IMR-90 (cell line): ENCODE measurements at regions not wholly inside any gene's neighbourhood (a gene's known extent, or its start where the extent isn't known, plus 50 kb on each side); places are given as distances from the start of the nearest gene placed in this dataset.

Source experiments
- ATAC-seq: fragments of 200-7000 bp; cut with Tn5 transposase; 2 replicates; pipeline ENCODE4 v1.9.1; 2020; ENCODE audit warnings: low read depth, mild to moderate bottlenecking, moderate library complexity
- BruUV-seq: library from RNA; stranded (reverse); fragments of 400-500 nt; replicated peaks from 2 replicates; lab custom pipeline; 2021; lab: Mats Ljungman, UMichigan
- CTCF ChIA-PET: fragments of 300-600 bp; formaldehyde crosslinking; extraction: SDS; loops from one replicate; lab custom pipeline; 2021; ENCODE audit warnings: antibody characterized with exemption; lab: Yijun Ruan, JAX
- POLR2A ChIA-PET: fragments of 300-600 bp; sonication (Branson Sonifier 250); formaldehyde crosslinking; loops from one replicate; lab custom pipeline; 2022; ENCODE audit warnings: antibody characterized with exemption; ENCODE audit not compliant: unreplicated experiment; lab: Charles Lee
- DNase-seq: peaks from one replicate; pipeline ENCODE4 v3.0.0; 2013
- H2AFZ ChIP-seq: replicated peaks from 2 replicates; pipeline ENCODE3; 2013; ENCODE audit warnings: low read length, mild to moderate bottlenecking; ENCODE audit not compliant: poor library complexity
- H2AK5ac ChIP-seq: 2 replicates; pipeline ENCODE4 v1.6.1; 2013; ENCODE audit warnings: low read depth, low read length, inconsistent platforms
- H2AK9ac ChIP-seq: replicated peaks from 2 replicates; pipeline ENCODE3; 2013; ENCODE audit warnings: mild to moderate bottlenecking, low read depth, low read length, moderate library complexity; ENCODE audit not compliant: poor library complexity
- H2BK120ac ChIP-seq: 2 replicates; pipeline ENCODE4 v1.6.1; 2013; ENCODE audit warnings: low read depth, low read length, inconsistent platforms
- H2BK15ac ChIP-seq: 3 replicates; pipeline ENCODE4 v1.6.1; 2013; ENCODE audit warnings: low read depth, low read length, inconsistent platforms
- H2BK20ac ChIP-seq: 2 replicates; pipeline ENCODE4 v1.6.1; 2013; ENCODE audit warnings: low read depth, mild to moderate bottlenecking, inconsistent platforms, low read length, moderate library complexity
- H2BK5ac ChIP-seq: 2 replicates; pipeline ENCODE4 v1.6.1; 2013; ENCODE audit warnings: mild to moderate bottlenecking, low read depth, low read length, inconsistent platforms; ENCODE audit not compliant: poor library complexity, severe bottlenecking
- H3K14ac ChIP-seq: replicated peaks from 2 replicates; pipeline ENCODE4 v1.6.1; 2013; ENCODE audit warnings: low read depth, low read length, inconsistent platforms
- H3K18ac ChIP-seq: 2 replicates; pipeline ENCODE4 v1.6.1; 2013; ENCODE audit warnings: low read depth, low read length, control low read depth
- H3K23ac ChIP-seq: 2 replicates; pipeline ENCODE4 v1.6.1; 2013; ENCODE audit warnings: low read depth, low read length, inconsistent platforms
- H3K27ac ChIP-seq: 2 replicates; pipeline ENCODE4 v1.5.1; 2013; ENCODE audit warnings: mild to moderate bottlenecking, control low read depth, low read length; ENCODE audit not compliant: insufficient read depth
- H3K27me3 ChIP-seq: 2 replicates; pipeline ENCODE4 v1.6.1; 2013; ENCODE audit warnings: low read length; ENCODE audit not compliant: control insufficient read depth, insufficient read depth
- H3K36me3 ChIP-seq: 2 replicates; pipeline ENCODE4 v1.6.1; 2013; ENCODE audit warnings: low read length, mixed read lengths; ENCODE audit not compliant: control insufficient read depth, insufficient read depth
- H3K4ac ChIP-seq: 2 replicates; pipeline ENCODE4 v1.6.1; 2013; ENCODE audit warnings: low read depth, low read length, inconsistent platforms
- H3K4me1 ChIP-seq: 2 replicates; pipeline ENCODE4 v1.6.1; 2013; ENCODE audit warnings: low read length, mixed read lengths; ENCODE audit not compliant: control insufficient read depth, insufficient read depth
- H3K4me2 ChIP-seq: 2 replicates; pipeline ENCODE4 v1.6.1; 2013; ENCODE audit warnings: low read depth, mild to moderate bottlenecking, control low read depth, low read length, moderate library complexity
- H3K4me3 ChIP-seq: 2 replicates; pipeline ENCODE4 v1.5.1; 2013; ENCODE audit warnings: low read depth, mild to moderate bottlenecking, control low read depth, low read length, moderate library complexity; ENCODE audit not compliant: insufficient read depth
- H3K56ac ChIP-seq: 2 replicates; pipeline ENCODE4 v1.6.1; 2013; ENCODE audit warnings: low read length, inconsistent platforms; ENCODE audit not compliant: insufficient read depth; ENCODE audit errors: extremely low read depth
- H3K79me1 ChIP-seq, 2 experiments: 2 replicates each; pipeline ENCODE4 v1.6.1; 2013; ENCODE audit warnings: low read length in 2 of 2, inconsistent platforms in 1 of 2, low read depth in 1 of 2
- H3K9ac ChIP-seq: 2 replicates; pipeline ENCODE4 v1.6.1; 2013; ENCODE audit warnings: low read depth, low read length, control low read depth
- H3K9me1 ChIP-seq: 2 replicates; pipeline ENCODE4 v1.6.1; 2013; ENCODE audit warnings: low read length, inconsistent platforms; ENCODE audit not compliant: insufficient read depth
- H3K9me3 ChIP-seq: 2 replicates; pipeline ENCODE4 v1.6.1; 2013; ENCODE audit warnings: low read length; ENCODE audit not compliant: control insufficient read depth, insufficient read depth
- H4K20me1 ChIP-seq: 2 replicates; pipeline ENCODE4 v1.6.1; 2013; ENCODE audit warnings: low read length, inconsistent platforms; ENCODE audit not compliant: insufficient read depth
- H4K5ac ChIP-seq: 2 replicates; pipeline ENCODE4 v1.6.1; 2013; ENCODE audit warnings: mild to moderate bottlenecking, low read depth, low read length, control low read depth
- H4K8ac ChIP-seq, 2 experiments: 2 replicates each; pipeline ENCODE4 v1.6.1; 2013; ENCODE audit warnings: low read depth in 2 of 2, low read length in 2 of 2, control low read depth in 1 of 2, inconsistent platforms in 1 of 2
- H4K91ac ChIP-seq: 2 replicates; pipeline ENCODE4 v1.6.1; 2013; ENCODE audit warnings: low read depth, low read length, inconsistent platforms; ENCODE audit not compliant: insufficient read depth
- CHD1 ChIP-seq: IDR thresholded peaks from 2 replicates; pipeline ENCODE4 v1.6.1; 2012; ENCODE audit warnings: low read depth, low read length, improper control_type of control experiment
- NFE2L2 ChIP-seq: fragments of 150-350 bp; IDR thresholded peaks from 2 replicates; pipeline ENCODE4 v1.6.1; 2016; ENCODE audit warnings: low read depth, mild to moderate bottlenecking, low read length
- WGBS, 2 experiments: methylation state at CpG; one replicate each; pipeline versions ENCODE4 v1.1.5 to v1.1.7; 2013; ENCODE audit warnings: missing lambda C conversion rate in 2 of 2; ENCODE audit not compliant: insufficient read length in 1 of 2; ENCODE audit errors: extremely low coverage in 2 of 2; 5-methylcytosine and 5-hydroxymethylcytosine counted together
- dilution Hi-C: fragments of 300-500 bp; cut with HindIII; formaldehyde crosslinking; loops from one replicate; pipeline ENCODE4 v1.14.3; 2018; ENCODE audit warnings: low sequenced_read_pairs; ENCODE audit not compliant: unreplicated experiment
- in situ Hi-C: fragments of 300-500 bp; cut with MboI; formaldehyde crosslinking; loops from 3 replicates; pipeline ENCODE4 v1.14.3; 2019; ENCODE audit warnings: low sequenced_read_pairs, inconsistent platforms, mixed read lengths
- intact Hi-C: fragments of 100-400 bp; cut with micrococcal nuclease; formaldehyde crosslinking; loops from 2 replicates; pipeline ENCODE4 v1.10.0; 2022

GRCh38 chr6:91637217-91637616 lies 1050.3 kb upstream of the MAP3K7 start:
- Histone ChIP-seq H2AK9ac (no peak overlapping the region), H3K4me1 (no peaks in the 10 kb centered on the region), H3K36me3 (no peaks in the 10 kb centered on the region), H2BK5ac (no peak overlapping the region), H4K91ac (no peak overlapping the region), H3K27me3 (no peaks in the 10 kb centered on the region), H3K4me2 (no peak overlapping the region), H3K14ac (no peak overlapping the region), H4K20me1 (no peaks in the 10 kb centered on the region), H3K79me1 (no peaks in the 10 kb centered on the region), H3K9me3 (no peaks in the 10 kb centered on the region), H4K8ac (no peak overlapping the region), H2BK120ac (no peak overlapping the region), H3K27ac (no peak overlapping the region), H4K5ac (no peak overlapping the region), H3K4me3 (no peak overlapping the region), H3K18ac (no peak overlapping the region), H3K9ac (no peak overlapping the region), H2BK15ac (no peak overlapping the region), H3K4ac (no peak overlapping the region), H3K9me1 (no peaks in the 10 kb centered on the region), H3K23ac (no peak overlapping the region), H2BK20ac (no peak overlapping the region), H2AFZ (no peak overlapping the region), H3K56ac (no peak overlapping the region), H2AK5ac (no peak overlapping the region)
- ATAC-seq (no peak), DNase-seq (no peak)
- ChIA-PET POLR2A (no interaction called here), CTCF (interaction anchor here (1.1 kb wide), 1 partner anchor 9 kb away, joined by 3 read pairs; no protein-coding TSS in a partner anchor)
- TF ChIP-seq CHD1 (no peak), NFE2L2 (peak; percentile 70)
- intact Hi-C loops: no loop called here
- no TSS peak for BruUV-seq
- WGBS, 2 experiments: no CpG with 5 or more reads among the region's 1 CpG
- in situ Hi-C loops: no loop called here
- dilution Hi-C loops: no loop called here
